GM06990 (cell line): ENCODE measurements at regions not wholly inside any gene's neighbourhood (a gene's known extent, or its start where the extent isn't known, plus 50 kb on each side); places are given as distances from the start of the nearest gene placed in this dataset.

ENCODE experiments used
- DNase-seq: peaks from one replicate; pipeline ENCODE4 v3.0.0-alpha.2; 2011; ENCODE audit not compliant: insufficient read length; ENCODE audit errors: extremely low read depth
- H3K27me3 ChIP-seq: replicated peaks from 2 replicates; pipeline ENCODE4 v1.6.0; 2011; ENCODE audit warnings: low read length; ENCODE audit not compliant: control insufficient read depth, insufficient read depth
- H3K36me3 ChIP-seq: 2 replicates; pipeline ENCODE4 v1.5.1; 2011; ENCODE audit warnings: low read length; ENCODE audit not compliant: control insufficient read depth, insufficient read depth
- H3K4me3 ChIP-seq: replicated peaks from 2 replicates; pipeline ENCODE4 v1.5.1; 2011; ENCODE audit warnings: low read depth, mild to moderate bottlenecking, control low read depth, low read length
- CTCF ChIP-seq: IDR thresholded peaks from 2 replicates; pipeline ENCODE4 v1.5.1; 2011; ENCODE audit warnings: low read length, control low read depth, mild to moderate bottlenecking, inconsistent platforms; ENCODE audit not compliant: insufficient read depth, poor library complexity, severe bottlenecking

- no peak for DNase-seq
- H3K36me3 ChIP-seq = no peaks in the 10 kb centered on the region
- no peak overlapping the region for H3K4me3 ChIP-seq
- peak; percentile 31 for TF ChIP-seq CTCF
- no peaks in the 10 kb centered on the region for H3K27me3 ChIP-seq
These were observed 188.2 kb upstream of the ANKFN1 start for GRCh38 chr17:55965051-55965450.

GRCh38 chr17:55969562-55970324 is 183.5 kb upstream of the ANKFN1 start:
- Histone ChIP-seq H3K4me3 (no peak overlapping the region), H3K27me3 (no peaks in the 10 kb centered on the region), H3K36me3 (no peaks in the 10 kb centered on the region)
- no peak for TF ChIP-seq CTCF
- no peak for DNase-seq

- Histone ChIP-seq H3K27me3 (no peaks in the 10 kb centered on the region), H3K4me3 (no peak overlapping the region), H3K36me3 (no peaks in the 10 kb centered on the region)
- no peak for TF ChIP-seq CTCF
- DNase-seq = no peak
These were observed 174.7 kb upstream of the ANKFN1 start for GRCh38 chr17:55978578-55978977.

DNA sequence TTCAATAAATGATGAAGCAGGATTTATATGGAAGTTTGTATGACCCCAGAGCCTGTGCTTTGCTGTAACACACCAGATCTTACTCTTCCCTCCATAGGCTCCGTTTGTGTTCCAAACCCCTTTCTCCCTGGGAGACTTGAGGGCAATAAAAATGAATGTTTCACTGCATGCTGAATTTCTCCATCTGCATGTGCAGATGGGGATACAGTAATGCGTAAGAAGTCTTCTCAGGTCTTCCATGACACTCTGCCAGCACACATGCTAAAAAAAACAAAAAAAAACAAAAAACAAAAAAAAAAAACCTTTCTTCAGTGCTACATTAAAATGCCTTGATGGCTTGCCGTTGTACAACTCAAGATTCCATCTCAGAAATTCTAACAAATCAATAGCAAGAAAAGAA is 170.2 kb upstream of the ANKFN1 start:
- Histone ChIP-seq H3K36me3 (no peaks in the 10 kb centered on the region), H3K4me3 (no peak overlapping the region), H3K27me3 (no peaks in the 10 kb centered on the region)
- DNase-seq = no peak
- no peak for TF ChIP-seq CTCF

GRCh38 chr17:55986817-55987216 is 166.5 kb upstream of the ANKFN1 start:
- no peak for DNase-seq
- Histone ChIP-seq H3K36me3 (no peaks in the 10 kb centered on the region), H3K4me3 (no peak overlapping the region), H3K27me3 (peaks cover 1% of the 10 kb centered on the region; the same call in 1 of the 2 replicates)
- TF ChIP-seq CTCF = no peak
